D341Med (cell line): ENCODE measurements at regions not wholly inside any gene's neighbourhood (a gene's known extent, or its start where the extent isn't known, plus 50 kb on each side); places are given as distances from the start of the nearest gene placed in this dataset.
"Not testable (repeated sequence)": the region's sequence is repeated elsewhere in the genome, so short reads cannot be mapped to it uniquely, and the experiment has no call there.

Experiments
- DNase-seq: peaks from one replicate; pipeline ENCODE4 v3.0.0; 2012; ENCODE audit warnings: low spot score

GRCh38 chr7:98774884-98775283, 94.9 kb downstream of the TMEM130 start:
- DNase-seq, result no peak

GRCh38 chr7:98777051-98777450, 92.8 kb downstream of the TMEM130 start:
- DNase-seq, result no peak

DNA sequence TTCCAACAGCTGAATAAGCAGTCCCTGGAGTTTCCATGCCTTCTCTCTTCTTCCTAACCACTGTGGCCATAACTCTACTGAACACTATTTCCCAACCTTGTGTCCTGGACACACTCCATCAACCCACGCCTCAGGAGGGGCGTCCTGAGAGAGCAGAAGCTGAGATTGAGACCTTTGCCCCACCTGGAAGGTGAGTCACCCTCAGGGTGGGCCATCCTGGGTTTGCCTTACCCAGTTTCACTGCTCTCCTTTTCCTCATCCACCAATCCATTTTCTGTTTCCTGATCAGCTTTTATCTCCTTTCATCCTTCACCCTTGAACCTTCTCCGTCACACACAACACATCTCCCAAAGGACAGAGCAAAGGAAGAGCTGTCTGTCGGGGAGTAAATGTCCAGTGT, 91.4 kb downstream of the TMEM130 start:
- no peak for DNase-seq

DNA sequence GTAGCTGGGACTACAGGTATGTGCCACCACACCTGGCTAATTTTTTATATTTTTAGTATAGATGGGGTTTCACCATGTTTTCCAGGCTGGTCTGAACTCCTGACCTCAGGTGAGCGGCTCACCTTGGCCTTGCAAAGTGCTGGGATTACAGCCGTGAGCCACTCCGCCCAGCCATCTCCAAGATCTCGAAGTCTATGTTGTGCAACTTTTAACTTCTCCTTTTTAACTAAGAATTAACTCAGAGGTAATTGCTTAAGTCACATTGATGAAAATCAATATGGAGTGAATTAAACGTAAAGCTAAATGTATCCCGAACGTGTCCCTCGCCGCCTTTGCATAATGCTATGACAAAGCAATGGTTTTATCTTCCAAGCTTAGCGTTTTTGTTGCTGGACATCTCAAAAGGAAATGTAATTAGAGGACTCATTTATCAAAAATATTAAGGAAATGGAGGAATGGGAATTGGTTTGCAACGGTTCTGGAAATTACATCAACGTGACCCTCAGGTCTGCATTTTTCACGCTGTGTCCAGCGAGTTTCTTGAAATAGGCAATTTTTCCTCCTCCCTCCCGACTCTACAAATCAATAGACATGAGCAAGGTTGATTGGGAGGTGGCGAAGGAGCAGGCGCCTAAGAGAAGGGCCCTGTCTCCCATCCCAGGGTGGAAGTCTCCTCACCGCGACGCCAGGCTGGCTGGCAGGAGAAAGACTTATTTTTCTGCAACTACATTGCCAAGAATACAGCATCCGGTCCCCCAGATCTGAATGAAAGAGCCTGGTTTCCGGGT, 89.8 kb downstream of the TMEM130 start:
- no peak for DNase-seq

GRCh38 chr7:98784216-98784785, 85.5 kb downstream of the TMEM130 start:
- no peak for DNase-seq

DNA sequence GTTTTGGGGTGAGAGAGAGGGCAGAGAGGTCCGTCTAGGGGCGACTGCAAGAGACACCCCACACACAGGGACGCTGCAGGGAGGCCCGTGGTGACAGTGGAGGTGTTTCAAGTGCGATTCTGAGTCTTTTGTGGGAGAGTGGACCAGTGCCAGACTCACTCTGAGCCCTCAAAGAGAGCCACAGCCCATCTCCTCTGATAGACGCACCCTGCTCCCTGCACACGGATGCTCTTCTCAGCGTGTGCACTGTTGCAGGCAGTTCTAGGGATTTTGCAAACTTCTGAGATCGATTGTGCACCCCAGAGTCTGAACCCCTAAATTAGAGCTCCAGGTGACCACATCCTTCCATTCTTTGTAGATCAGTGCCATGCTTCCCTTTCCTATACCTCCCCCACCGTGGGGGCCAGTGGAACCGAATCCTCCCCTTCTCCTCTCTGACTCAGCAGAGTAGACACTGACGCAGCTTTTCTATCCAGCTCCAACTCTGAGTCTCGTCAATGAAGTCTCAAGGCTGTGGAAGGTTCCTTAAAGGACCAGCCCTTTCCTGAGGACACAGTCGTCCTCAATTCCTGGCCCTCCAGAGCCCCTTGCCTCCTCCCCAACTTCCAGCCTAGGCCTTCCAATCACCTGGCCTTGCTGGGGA, 83.8 kb downstream of the TMEM130 start:
- no peak for DNase-seq

- DNase-seq, result no peak
Measured at GRCh38 chr7:98788966-98789365, 80.8 kb downstream of the TMEM130 start.

DNA sequence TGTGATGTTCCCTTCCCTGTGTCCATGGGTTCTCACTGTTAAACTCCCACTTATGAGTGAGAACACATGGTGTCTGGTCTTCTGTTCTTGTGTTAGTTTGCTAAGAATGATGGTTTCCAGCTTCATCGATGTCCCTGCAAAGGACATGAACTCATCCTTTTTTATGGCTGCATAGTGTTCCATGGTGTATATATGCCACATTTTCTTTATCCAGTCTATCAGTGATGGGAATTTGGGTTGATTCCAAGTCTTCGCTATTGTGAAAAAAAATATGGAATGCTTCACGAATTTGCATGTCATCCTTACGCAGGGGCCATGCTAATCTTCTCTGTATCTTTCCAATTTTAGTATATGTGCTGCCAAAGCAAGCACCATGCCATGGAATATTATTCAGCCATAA, 75.4 kb downstream of the TMEM130 start:
- DNase-seq, result not testable (repeated sequence)

- no peak for DNase-seq
Measured at GRCh38 chr7:98795741-98796493, 73.9 kb downstream of the TMEM130 start.
